IMR-90 (cell line): ENCODE measurements at regions not wholly inside any gene's neighbourhood (a gene's known extent, or its start where the extent isn't known, plus 50 kb on each side); places are given as distances from the start of the nearest gene placed in this dataset.

Experiments
- ATAC-seq: fragments of 200-7000 bp; cut with Tn5 transposase; 2 replicates; pipeline ENCODE4 v1.9.1; 2020; ENCODE audit warnings: low read depth, mild to moderate bottlenecking, moderate library complexity
- BruUV-seq: library from RNA; stranded (reverse); fragments of 400-500 nt; replicated peaks from 2 replicates; lab custom pipeline; 2021; lab: Mats Ljungman, UMichigan
- CTCF ChIA-PET: fragments of 300-600 bp; formaldehyde crosslinking; extraction: SDS; loops from one replicate; lab custom pipeline; 2021; ENCODE audit warnings: antibody characterized with exemption; lab: Yijun Ruan, JAX
- POLR2A ChIA-PET: fragments of 300-600 bp; sonication (Branson Sonifier 250); formaldehyde crosslinking; loops from one replicate; lab custom pipeline; 2022; ENCODE audit warnings: antibody characterized with exemption; ENCODE audit not compliant: unreplicated experiment; lab: Charles Lee
- DNase-seq: peaks from one replicate; pipeline ENCODE4 v3.0.0; 2013
- H2AFZ ChIP-seq: replicated peaks from 2 replicates; pipeline ENCODE3; 2013; ENCODE audit warnings: low read length, mild to moderate bottlenecking; ENCODE audit not compliant: poor library complexity
- H2AK5ac ChIP-seq: 2 replicates; pipeline ENCODE4 v1.6.1; 2013; ENCODE audit warnings: low read depth, low read length, inconsistent platforms
- H2AK9ac ChIP-seq: replicated peaks from 2 replicates; pipeline ENCODE3; 2013; ENCODE audit warnings: mild to moderate bottlenecking, low read depth, low read length, moderate library complexity; ENCODE audit not compliant: poor library complexity
- H2BK120ac ChIP-seq: 2 replicates; pipeline ENCODE4 v1.6.1; 2013; ENCODE audit warnings: low read depth, low read length, inconsistent platforms
- H2BK15ac ChIP-seq: 3 replicates; pipeline ENCODE4 v1.6.1; 2013; ENCODE audit warnings: low read depth, low read length, inconsistent platforms
- H2BK20ac ChIP-seq: 2 replicates; pipeline ENCODE4 v1.6.1; 2013; ENCODE audit warnings: low read depth, mild to moderate bottlenecking, inconsistent platforms, low read length, moderate library complexity
- H2BK5ac ChIP-seq: 2 replicates; pipeline ENCODE4 v1.6.1; 2013; ENCODE audit warnings: mild to moderate bottlenecking, low read depth, low read length, inconsistent platforms; ENCODE audit not compliant: poor library complexity, severe bottlenecking
- H3K14ac ChIP-seq: replicated peaks from 2 replicates; pipeline ENCODE4 v1.6.1; 2013; ENCODE audit warnings: low read depth, low read length, inconsistent platforms
- H3K18ac ChIP-seq: 2 replicates; pipeline ENCODE4 v1.6.1; 2013; ENCODE audit warnings: low read depth, low read length, control low read depth
- H3K23ac ChIP-seq: 2 replicates; pipeline ENCODE4 v1.6.1; 2013; ENCODE audit warnings: low read depth, low read length, inconsistent platforms
- H3K27ac ChIP-seq: 2 replicates; pipeline ENCODE4 v1.5.1; 2013; ENCODE audit warnings: mild to moderate bottlenecking, control low read depth, low read length; ENCODE audit not compliant: insufficient read depth
- H3K27me3 ChIP-seq: 2 replicates; pipeline ENCODE4 v1.6.1; 2013; ENCODE audit warnings: low read length; ENCODE audit not compliant: control insufficient read depth, insufficient read depth
- H3K36me3 ChIP-seq: 2 replicates; pipeline ENCODE4 v1.6.1; 2013; ENCODE audit warnings: low read length, mixed read lengths; ENCODE audit not compliant: control insufficient read depth, insufficient read depth
- H3K4ac ChIP-seq: 2 replicates; pipeline ENCODE4 v1.6.1; 2013; ENCODE audit warnings: low read depth, low read length, inconsistent platforms
- H3K4me1 ChIP-seq: 2 replicates; pipeline ENCODE4 v1.6.1; 2013; ENCODE audit warnings: low read length, mixed read lengths; ENCODE audit not compliant: control insufficient read depth, insufficient read depth
- H3K4me2 ChIP-seq: 2 replicates; pipeline ENCODE4 v1.6.1; 2013; ENCODE audit warnings: low read depth, mild to moderate bottlenecking, control low read depth, low read length, moderate library complexity
- H3K4me3 ChIP-seq: 2 replicates; pipeline ENCODE4 v1.5.1; 2013; ENCODE audit warnings: low read depth, mild to moderate bottlenecking, control low read depth, low read length, moderate library complexity; ENCODE audit not compliant: insufficient read depth
- H3K56ac ChIP-seq: 2 replicates; pipeline ENCODE4 v1.6.1; 2013; ENCODE audit warnings: low read length, inconsistent platforms; ENCODE audit not compliant: insufficient read depth; ENCODE audit errors: extremely low read depth
- H3K79me1 ChIP-seq, 2 experiments: 2 replicates each; pipeline ENCODE4 v1.6.1; 2013; ENCODE audit warnings: low read length in 2 of 2, inconsistent platforms in 1 of 2, low read depth in 1 of 2
- H3K9ac ChIP-seq: 2 replicates; pipeline ENCODE4 v1.6.1; 2013; ENCODE audit warnings: low read depth, low read length, control low read depth
- H3K9me1 ChIP-seq: 2 replicates; pipeline ENCODE4 v1.6.1; 2013; ENCODE audit warnings: low read length, inconsistent platforms; ENCODE audit not compliant: insufficient read depth
- H3K9me3 ChIP-seq: 2 replicates; pipeline ENCODE4 v1.6.1; 2013; ENCODE audit warnings: low read length; ENCODE audit not compliant: control insufficient read depth, insufficient read depth
- H4K20me1 ChIP-seq: 2 replicates; pipeline ENCODE4 v1.6.1; 2013; ENCODE audit warnings: low read length, inconsistent platforms; ENCODE audit not compliant: insufficient read depth
- H4K5ac ChIP-seq: 2 replicates; pipeline ENCODE4 v1.6.1; 2013; ENCODE audit warnings: mild to moderate bottlenecking, low read depth, low read length, control low read depth
- H4K8ac ChIP-seq, 2 experiments: 2 replicates each; pipeline ENCODE4 v1.6.1; 2013; ENCODE audit warnings: low read depth in 2 of 2, low read length in 2 of 2, control low read depth in 1 of 2, inconsistent platforms in 1 of 2
- H4K91ac ChIP-seq: 2 replicates; pipeline ENCODE4 v1.6.1; 2013; ENCODE audit warnings: low read depth, low read length, inconsistent platforms; ENCODE audit not compliant: insufficient read depth
- BHLHE40 ChIP-seq: fragments of 150-350 bp; IDR thresholded peaks from 2 replicates; pipeline ENCODE4 v1.6.1; 2016; ENCODE audit warnings: mild to moderate bottlenecking, low read depth, low read length
- CEBPB ChIP-seq: IDR thresholded peaks from 2 replicates; pipeline ENCODE4 v1.6.1; 2012; ENCODE audit warnings: low read depth, low read length, improper control_type of control experiment
- CHD1 ChIP-seq: IDR thresholded peaks from 2 replicates; pipeline ENCODE4 v1.6.1; 2012; ENCODE audit warnings: low read depth, low read length, improper control_type of control experiment
- CTCF ChIP-seq: conservative IDR thresholded peaks from 2 replicates; pipeline ENCODE4 v1.5.1; 2012; ENCODE audit warnings: mild to moderate bottlenecking, low read depth, low read length, improper control_type of control experiment
- ELK1 ChIP-seq: fragments of 150-350 bp; IDR thresholded peaks from 2 replicates; pipeline ENCODE4 v1.6.1; 2016; ENCODE audit warnings: low read depth, mild to moderate bottlenecking, low read length, moderate library complexity, borderline replicate concordance
- FOS ChIP-seq: fragments of 150-350 bp; IDR thresholded peaks from 2 replicates; pipeline ENCODE4 v1.6.1; 2016; ENCODE audit warnings: low read depth, low read length
- MAFK ChIP-seq: IDR thresholded peaks from 2 replicates; pipeline ENCODE4 v1.6.1; 2012; ENCODE audit warnings: low read depth, low read length, improper control_type of control experiment
- MAZ ChIP-seq: IDR thresholded peaks from 2 replicates; pipeline ENCODE4 v1.6.1; 2012; ENCODE audit warnings: low read depth, mild to moderate bottlenecking, low read length, improper control_type of control experiment, moderate library complexity, borderline replicate concordance
- MXI1 ChIP-seq: IDR thresholded peaks from 2 replicates; pipeline ENCODE4 v1.6.1; 2012; ENCODE audit warnings: low read depth, mild to moderate bottlenecking, low read length, moderate library complexity, borderline replicate concordance
- NFE2L2 ChIP-seq: fragments of 150-350 bp; IDR thresholded peaks from 2 replicates; pipeline ENCODE4 v1.6.1; 2016; ENCODE audit warnings: low read depth, mild to moderate bottlenecking, low read length
- POLR2A ChIP-seq: IDR thresholded peaks from 2 replicates; pipeline ENCODE4 v1.6.1; 2012; ENCODE audit warnings: mild to moderate bottlenecking, low read depth, low read length
- RAD21 ChIP-seq: IDR thresholded peaks from 2 replicates; pipeline ENCODE4 v1.6.1; 2012; ENCODE audit warnings: low read length, improper control_type of control experiment
- RCOR1 ChIP-seq: IDR thresholded peaks from 2 replicates; pipeline ENCODE4 v1.6.1; 2012; ENCODE audit warnings: mild to moderate bottlenecking, low read length, improper control_type of control experiment; ENCODE audit not compliant: insufficient replicate concordance
- RFX5 ChIP-seq: IDR thresholded peaks from 2 replicates; pipeline ENCODE4 v1.8.0; 2012; ENCODE audit warnings: low read depth, mild to moderate bottlenecking, low read length, moderate library complexity
- SMC3 ChIP-seq: fragments of 150-350 bp; IDR thresholded peaks from 2 replicates; pipeline ENCODE4 v1.6.1; 2016; ENCODE audit warnings: low read depth, mild to moderate bottlenecking, antibody characterized with exemption, low read length, moderate library complexity
- USF2 ChIP-seq: fragments of 150-350 bp; IDR thresholded peaks from 2 replicates; pipeline ENCODE4 v1.6.1; 2017; ENCODE audit warnings: mild to moderate bottlenecking, antibody characterized with exemption, low read length, low read depth
- dilution Hi-C: fragments of 300-500 bp; cut with HindIII; formaldehyde crosslinking; loops from one replicate; pipeline ENCODE4 v1.14.3; 2018; ENCODE audit warnings: low sequenced_read_pairs; ENCODE audit not compliant: unreplicated experiment
- in situ Hi-C: fragments of 300-500 bp; cut with MboI; formaldehyde crosslinking; loops from 3 replicates; pipeline ENCODE4 v1.14.3; 2019; ENCODE audit warnings: low sequenced_read_pairs, inconsistent platforms, mixed read lengths
- intact Hi-C: fragments of 100-400 bp; cut with micrococcal nuclease; formaldehyde crosslinking; loops from 2 replicates; pipeline ENCODE4 v1.10.0; 2022

- Histone ChIP-seq H3K4me2 (no peak overlapping the region), H2BK20ac (no peak overlapping the region), H4K91ac (no peak overlapping the region), H4K20me1 (no peaks in the 10 kb centered on the region), H2BK5ac (no peak overlapping the region), H3K36me3 (no peaks in the 10 kb centered on the region), H2AK9ac (no peak overlapping the region), H3K79me1 (no peaks in the 10 kb centered on the region), H3K27me3 (no peaks in the 10 kb centered on the region), H3K9ac (no peak overlapping the region), H2AFZ (no peak overlapping the region), H2BK15ac (no peak overlapping the region), H3K27ac (no peak overlapping the region), H3K23ac (no peak overlapping the region), H3K9me1 (no peaks in the 10 kb centered on the region), H3K14ac (no peak overlapping the region), H3K18ac (no peak overlapping the region), H2AK5ac (no peak overlapping the region), H3K56ac (no peak overlapping the region), H3K4ac (no peak overlapping the region), H3K4me1 (no peaks in the 10 kb centered on the region), H2BK120ac (no peak overlapping the region), H3K9me3 (peaks cover 5% of the 10 kb centered on the region; the same call in 1 of the 2 replicates), H4K5ac (no peak overlapping the region), H3K4me3 (no peak overlapping the region), H4K8ac (no peak overlapping the region)
- ATAC-seq (no peak), DNase-seq (no peak)
- in situ Hi-C loops (no loop called here), dilution Hi-C loops (no loop called here), intact Hi-C loops (no loop called here)
- TF ChIP-seq RAD21: no peak
- no peak for TF ChIP-seq MXI1
- TF ChIP-seq CTCF: no peak
- no peak for TF ChIP-seq RCOR1
- no peak for TF ChIP-seq FOS
- no peak for TF ChIP-seq BHLHE40
- no peak for TF ChIP-seq USF2
- TF ChIP-seq RFX5: no peak
- TF ChIP-seq ELK1: no peak
- no peak for TF ChIP-seq NFE2L2
- no peak for TF ChIP-seq SMC3
- no peak for TF ChIP-seq MAZ
- no peak for TF ChIP-seq CHD1
- TF ChIP-seq CEBPB: no peak
- TF ChIP-seq POLR2A: no peak
- no peak for TF ChIP-seq MAFK
- no TSS peak for BruUV-seq
- POLR2A ChIA-PET: no interaction called here
- CTCF ChIA-PET: no interaction called here
These were observed 1334.4 kb upstream of the FLRT2 start for GRCh38 chr14:84195514-84195913.
